GM23338 (cell line): ENCODE measurements at regions not wholly inside any gene's neighbourhood (a gene's known extent, or its start where the extent isn't known, plus 50 kb on each side); places are given as distances from the start of the nearest gene placed in this dataset.

Experiments used
- ATAC-seq: fragments of 200-7000 bp; cut with Tn5 transposase; 3 replicates; pipeline ENCODE4 v1.9.1; 2020
- DNase-seq: peaks from one replicate; pipeline ENCODE4 v3.0.0-alpha.2; 2015; ENCODE audit warnings: low spot score
- H2AFZ ChIP-seq: fragments of 200-600 bp; sonication (generic); 2 replicates; pipeline ENCODE4 v1.8.0; 2016; ENCODE audit warnings: antibody characterized with exemption, mild to moderate bottlenecking, moderate library complexity
- H3F3A ChIP-seq: fragments of 200-600 bp; sonication (generic); replicated peaks from 2 replicates; pipeline ENCODE4 v1.8.0; 2017; ENCODE audit warnings: antibody characterized with exemption, mixed run types, low read depth
- H3K27ac ChIP-seq: fragments of 200-600 bp; sonication (generic); 2 replicates; pipeline ENCODE4 v1.6.1; 2016; ENCODE audit warnings: low read depth
- H3K27me3 ChIP-seq: fragments of 200-600 bp; sonication (generic); 2 replicates; pipeline ENCODE4 v1.8.0; 2016; ENCODE audit warnings: mild to moderate bottlenecking, mixed run types, moderate library complexity; ENCODE audit not compliant: insufficient read depth
- H3K36me3 ChIP-seq: fragments of 200-600 bp; sonication (generic); 2 replicates; pipeline ENCODE4 v1.8.0; 2016; ENCODE audit warnings: mild to moderate bottlenecking; ENCODE audit not compliant: insufficient read depth
- H3K4me1 ChIP-seq: fragments of 200-600 bp; sonication (generic); 2 replicates; pipeline ENCODE4 v1.8.0; 2016; ENCODE audit warnings: mild to moderate bottlenecking, moderate library complexity; ENCODE audit not compliant: insufficient read depth
- H3K4me2 ChIP-seq: fragments of 200-600 bp; sonication (generic); 2 replicates; pipeline ENCODE4 v1.7.1; 2017; ENCODE audit warnings: mixed run types
- H3K4me3 ChIP-seq: fragments of 200-600 bp; sonication (generic); 2 replicates; pipeline ENCODE4 v1.6.1; 2016; ENCODE audit warnings: mixed run types
- H3K79me2 ChIP-seq: fragments of 200-600 bp; sonication (generic); replicated peaks from 2 replicates; pipeline ENCODE4 v1.8.0; 2017; ENCODE audit warnings: mild to moderate bottlenecking; ENCODE audit not compliant: insufficient read depth
- H3K9me2 ChIP-seq: fragments of 200-600 bp; sonication (generic); 2 replicates; pipeline ENCODE4 v1.8.0; 2017; ENCODE audit not compliant: insufficient read depth
- H4K20me1 ChIP-seq: fragments of 200-600 bp; sonication (generic); replicated peaks from 2 replicates; pipeline ENCODE4 v1.8.0; 2017; ENCODE audit warnings: mild to moderate bottlenecking; ENCODE audit not compliant: insufficient read depth
- H3K27ac Mint-ChIP-seq: 2 replicates; pipeline ENCODE4 v1.8.0; 2020; ENCODE audit warnings: inconsistent platforms, mild to moderate bottlenecking, moderate library complexity, mixed read lengths
- H3K27me3 Mint-ChIP-seq: 3 replicates; pipeline ENCODE4 v1.8.0; 2022; ENCODE audit warnings: low read depth, mild to moderate bottlenecking, moderate library complexity, mixed read lengths, inconsistent platforms; ENCODE audit not compliant: insufficient read depth, poor library complexity
- H3K36me3 Mint-ChIP-seq: 3 replicates; pipeline ENCODE4 v1.8.0; 2021; ENCODE audit warnings: low read depth, mild to moderate bottlenecking, inconsistent platforms, moderate library complexity, mixed read lengths
- H3K4me1 Mint-ChIP-seq: 3 replicates; pipeline ENCODE4 v1.8.0; 2020; ENCODE audit warnings: mild to moderate bottlenecking, inconsistent platforms, mixed read lengths
- H3K4me3 Mint-ChIP-seq: 3 replicates; pipeline ENCODE4 v1.8.0; 2021; ENCODE audit warnings: moderate library complexity, mild to moderate bottlenecking, inconsistent platforms, mixed read lengths
- H3K9me3 Mint-ChIP-seq: 3 replicates; pipeline ENCODE4 v1.8.0; 2020; ENCODE audit warnings: moderate library complexity, mild to moderate bottlenecking, inconsistent platforms, mixed read lengths
- CREB1 ChIP-seq: fragments of 250-450 bp; sonication (Bioruptor Pico); IDR thresholded peaks from 2 replicates; pipeline ENCODE4 v1.5.0; 2020; ENCODE audit warnings: low read depth, mild to moderate bottlenecking, moderate library complexity
- EZH2phosphoT487 ChIP-seq: fragments of 200-600 bp; sonication (generic); IDR thresholded peaks from one replicate; pipeline ENCODE4 v1.8.1; 2018; ENCODE audit warnings: antibody characterized with exemption; ENCODE audit not compliant: unreplicated experiment
- NANOG ChIP-seq: IDR thresholded peaks from 2 replicates; pipeline ENCODE4 v1.6.1; 2016; ENCODE audit warnings: antibody characterized with exemption, borderline replicate concordance
- POLR2AphosphoS5 ChIP-seq: IDR thresholded peaks from 2 replicates; pipeline ENCODE4 v1.6.1; 2016; ENCODE audit warnings: antibody characterized with exemption, low read depth
- REST ChIP-seq: IDR thresholded peaks from one replicate; pipeline ENCODE4 v1.6.1; 2018; ENCODE audit warnings: antibody characterized with exemption; ENCODE audit not compliant: unreplicated experiment
- STAT1 ChIP-seq: IDR thresholded peaks from one replicate; pipeline ENCODE4 v1.6.1; 2016; ENCODE audit warnings: antibody characterized with exemption; ENCODE audit not compliant: unreplicated experiment
- ZNF114 ChIP-seq: fragments of 250-450 bp; sonication (Bioruptor Pico); IDR thresholded peaks from 2 replicates; pipeline ENCODE4 v1.5.0; 2020; ENCODE audit warnings: mild to moderate bottlenecking, moderate library complexity
- ZNF331 ChIP-seq: fragments of 250-450 bp; sonication (Bioruptor Pico); IDR thresholded peaks from 2 replicates; pipeline ENCODE4 v1.5.0; 2020; ENCODE audit warnings: low read depth, mild to moderate bottlenecking, moderate library complexity
- TF ChIP-seq, protein P1 (sequence below): IDR thresholded peaks from 2 replicates; pipeline ENCODE4 v1.6.1; 2016; ENCODE audit warnings: antibody characterized with exemption
- TF ChIP-seq, protein P2 (sequence below), 2 experiments: fragments of 200-600 bp in 1 of 2; sonication (generic) in 1 of 2; conservative IDR thresholded peaks; 2 replicates each; pipeline versions ENCODE4 v1.5.1 to v1.6.1; 2016 to 2017; ENCODE audit warnings: antibody characterized with exemption in 2 of 2, low read depth in 2 of 2, mild to moderate bottlenecking in 2 of 2, moderate library complexity in 1 of 2

DNA sequence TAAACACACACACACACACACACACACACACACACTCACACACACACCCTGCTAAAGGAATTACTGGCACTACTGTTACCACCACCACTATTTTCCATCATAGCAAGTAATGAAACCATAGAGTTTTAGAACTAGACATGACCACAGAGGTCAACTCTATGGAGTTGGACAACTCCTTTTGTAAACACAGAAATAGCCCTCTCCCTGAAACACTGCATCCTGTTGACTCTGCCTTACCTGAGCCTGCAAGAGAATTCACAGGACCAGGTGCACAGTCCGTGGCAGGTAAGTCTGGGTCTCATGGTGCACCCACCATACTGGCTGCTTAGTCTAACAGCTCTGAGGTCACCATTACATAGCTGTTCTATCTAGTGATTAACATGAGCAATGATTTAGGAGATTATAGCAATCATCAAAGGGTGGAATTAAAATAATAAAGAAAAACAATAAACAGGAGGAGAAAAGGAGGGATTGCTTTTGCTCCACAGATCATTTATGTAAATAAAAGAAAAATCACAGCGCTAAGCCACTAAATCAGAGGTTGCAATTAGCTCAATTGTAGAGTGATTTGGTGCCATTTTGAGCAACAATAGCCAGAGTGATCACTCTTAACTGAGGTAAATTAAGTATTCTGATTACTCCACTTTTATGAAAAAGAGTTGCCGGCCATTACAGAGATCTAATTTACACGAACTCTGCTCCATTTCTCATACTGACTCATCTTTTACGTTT, 340.0 kb upstream of the RASGEF1B start:
- Mint-ChIP-seq H3K27me3 (no peaks in the 10 kb centered on the region), H3K4me1 (peaks cover 13% of the 10 kb centered on the region), H3K36me3 (no peaks in the 10 kb centered on the region), H3K4me3 (no peak overlapping the region), H3K9me3 (no peaks in the 10 kb centered on the region), H3K27ac (peak overlapping the region; percentile 48; the same call in 1 of the 2 replicates)
- TF ChIP-seq, protein P1, sequence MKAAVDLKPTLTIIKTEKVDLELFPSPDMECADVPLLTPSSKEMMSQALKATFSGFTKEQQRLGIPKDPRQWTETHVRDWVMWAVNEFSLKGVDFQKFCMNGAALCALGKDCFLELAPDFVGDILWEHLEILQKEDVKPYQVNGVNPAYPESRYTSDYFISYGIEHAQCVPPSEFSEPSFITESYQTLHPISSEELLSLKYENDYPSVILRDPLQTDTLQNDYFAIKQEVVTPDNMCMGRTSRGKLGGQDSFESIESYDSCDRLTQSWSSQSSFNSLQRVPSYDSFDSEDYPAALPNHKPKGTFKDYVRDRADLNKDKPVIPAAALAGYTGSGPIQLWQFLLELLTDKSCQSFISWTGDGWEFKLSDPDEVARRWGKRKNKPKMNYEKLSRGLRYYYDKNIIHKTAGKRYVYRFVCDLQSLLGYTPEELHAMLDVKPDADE: no peak
- no peak for TF ChIP-seq EZH2phosphoT487
- no peak for TF ChIP-seq POLR2AphosphoS5
- TF ChIP-seq, protein P2, sequence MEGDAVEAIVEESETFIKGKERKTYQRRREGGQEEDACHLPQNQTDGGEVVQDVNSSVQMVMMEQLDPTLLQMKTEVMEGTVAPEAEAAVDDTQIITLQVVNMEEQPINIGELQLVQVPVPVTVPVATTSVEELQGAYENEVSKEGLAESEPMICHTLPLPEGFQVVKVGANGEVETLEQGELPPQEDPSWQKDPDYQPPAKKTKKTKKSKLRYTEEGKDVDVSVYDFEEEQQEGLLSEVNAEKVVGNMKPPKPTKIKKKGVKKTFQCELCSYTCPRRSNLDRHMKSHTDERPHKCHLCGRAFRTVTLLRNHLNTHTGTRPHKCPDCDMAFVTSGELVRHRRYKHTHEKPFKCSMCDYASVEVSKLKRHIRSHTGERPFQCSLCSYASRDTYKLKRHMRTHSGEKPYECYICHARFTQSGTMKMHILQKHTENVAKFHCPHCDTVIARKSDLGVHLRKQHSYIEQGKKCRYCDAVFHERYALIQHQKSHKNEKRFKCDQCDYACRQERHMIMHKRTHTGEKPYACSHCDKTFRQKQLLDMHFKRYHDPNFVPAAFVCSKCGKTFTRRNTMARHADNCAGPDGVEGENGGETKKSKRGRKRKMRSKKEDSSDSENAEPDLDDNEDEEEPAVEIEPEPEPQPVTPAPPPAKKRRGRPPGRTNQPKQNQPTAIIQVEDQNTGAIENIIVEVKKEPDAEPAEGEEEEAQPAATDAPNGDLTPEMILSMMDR (conservative IDR thresholded peaks at IDR 0.05; ENCODE audit: low read depth in 2 of 2): no peak
- TF ChIP-seq ZNF331 (CRISPR knock-in tag): no peak
- no peak for TF ChIP-seq CREB1 (CRISPR knock-in tag)
- no peak for TF ChIP-seq NANOG
- Histone ChIP-seq H3K9me2 (0 out of 2 replicates have a peak, but pooled peaks cover 4% of the 10 kb centered on the region), H3K79me2 (no peaks in the 10 kb centered on the region), H4K20me1 (no peaks in the 10 kb centered on the region), H3K27me3 (no peaks in the 10 kb centered on the region), H3K4me2 (no peak overlapping the region), H3K27ac (no peak overlapping the region), H3K36me3 (no peaks in the 10 kb centered on the region), H2AFZ (no peak overlapping the region), H3K4me3 (no peak overlapping the region), H3K4me1 (0 out of 2 replicates have a peak, but pooled peaks cover 6% of the 10 kb centered on the region), H3F3A (no peaks in the 10 kb centered on the region)
- DNase-seq (no peak), ATAC-seq (no peak)

GRCh38 chr4:81808011-81808672, 336.4 kb upstream of the RASGEF1B start:
- Mint-ChIP-seq H3K27ac (no peak overlapping the region), H3K9me3 (no peaks in the 10 kb centered on the region), H3K4me3 (no peak overlapping the region), H3K27me3 (no peaks in the 10 kb centered on the region), H3K36me3 (no peaks in the 10 kb centered on the region), H3K4me1 (peaks cover 13% of the 10 kb centered on the region)
- Histone ChIP-seq H3K27ac (no peak overlapping the region), H4K20me1 (no peaks in the 10 kb centered on the region), H3K9me2 (peaks cover 4% of the 10 kb centered on the region; the same call in 1 of the 2 replicates), H3K36me3 (no peaks in the 10 kb centered on the region), H3K4me3 (no peak overlapping the region), H3K27me3 (no peaks in the 10 kb centered on the region), H3K79me2 (no peaks in the 10 kb centered on the region), H3F3A (no peaks in the 10 kb centered on the region), H3K4me2 (no peak overlapping the region), H2AFZ (no peak overlapping the region), H3K4me1 (0 out of 2 replicates have a peak, but pooled peaks cover 6% of the 10 kb centered on the region)
- ATAC-seq: no peak
- DNase-seq: no peak
- no peak for TF ChIP-seq NANOG
- TF ChIP-seq EZH2phosphoT487: no peak
- TF ChIP-seq, protein P2 (conservative IDR thresholded peaks at IDR 0.05; ENCODE audit: low read depth in 2 of 2): no peak
- TF ChIP-seq, protein P1: no peak
- TF ChIP-seq ZNF114 (CRISPR knock-in tag): no peak
- no peak for TF ChIP-seq ZNF331 (CRISPR knock-in tag)
- no peak for TF ChIP-seq POLR2AphosphoS5
- TF ChIP-seq STAT1: no peak
- no peak for TF ChIP-seq REST
- no peak for TF ChIP-seq CREB1 (CRISPR knock-in tag)
